Activated T-cell treated with anti-CD3 and anti-CD28 coated beads for 4 hours (primary cell): ENCODE measurements at regions not wholly inside any gene's neighbourhood (a gene's known extent, or its start where the extent isn't known, plus 50 kb on each side); places are given as distances from the start of the nearest gene placed in this dataset.

ENCODE experiments used
- DNase-seq: peaks from one replicate; pipeline ENCODE4 v3.0.0-alpha.2; 2020

- DNase-seq: no peak
These were observed 517.1 kb downstream of the LMO7 start for GRCh38 chr13:76153239-76153638.

GRCh38 chr13:76148926-76149325 is 512.8 kb downstream of the LMO7 start:
- DNase-seq: no peak

- no peak for DNase-seq
These were observed 512.2 kb downstream of the LMO7 start for GRCh38 chr13:76148374-76148773.

GRCh38 chr13:76132532-76132931 is 496.4 kb downstream of the LMO7 start:
- DNase-seq: no peak

GRCh38 chr13:76131551-76131950 is 495.4 kb downstream of the LMO7 start:
- DNase-seq: no peak

DNA sequence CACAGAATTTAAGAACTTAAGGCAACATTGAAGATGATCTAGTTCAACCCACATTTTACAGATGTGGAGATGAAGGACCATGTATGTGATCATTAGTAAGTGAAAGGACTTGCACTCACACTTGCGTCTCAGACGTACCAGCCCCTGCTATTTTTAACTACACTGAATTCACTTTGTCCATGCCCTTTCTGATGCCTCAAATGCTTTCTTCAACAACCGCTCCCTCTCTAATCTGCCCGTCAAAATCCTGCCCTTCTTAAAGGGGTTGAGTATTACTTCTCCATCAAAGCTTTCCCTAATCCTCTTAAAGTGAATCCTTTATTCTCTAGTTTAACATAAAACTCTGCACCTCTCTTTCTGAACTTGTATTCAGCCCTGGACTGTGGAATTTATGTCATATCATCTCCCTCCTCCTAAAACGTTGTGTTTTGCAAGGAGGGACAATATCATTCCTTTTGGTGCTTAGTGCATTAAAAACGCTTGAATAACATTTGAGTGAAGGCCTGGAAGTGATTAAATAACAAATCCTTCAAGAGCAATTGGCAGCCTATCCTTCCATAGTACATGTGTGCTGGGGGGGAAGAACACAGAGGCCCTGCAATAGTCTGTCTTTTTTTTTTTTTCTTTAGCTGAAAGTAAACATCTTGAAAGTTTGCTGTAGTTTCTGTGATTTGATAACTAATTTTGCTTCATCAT is 493.3 kb downstream of the LMO7 start:
- no peak for DNase-seq

DNA sequence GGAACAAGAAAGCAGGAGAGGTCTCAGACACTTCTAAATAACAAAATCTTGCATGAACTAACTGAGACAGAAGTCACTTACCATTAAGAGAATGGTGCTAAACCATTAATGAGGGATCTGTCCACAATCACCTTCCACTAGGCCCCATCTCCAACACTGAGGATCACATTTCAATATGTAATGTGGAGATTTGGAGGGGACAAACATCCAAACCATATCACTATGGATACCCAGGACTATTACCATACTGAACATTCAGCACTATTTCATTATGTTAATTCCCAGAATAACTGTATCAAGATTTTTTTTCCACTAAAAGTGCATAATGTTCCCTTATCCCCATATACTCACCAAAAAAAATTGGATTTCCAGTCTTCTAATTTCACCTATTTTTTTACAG is 491.8 kb downstream of the LMO7 start:
- DNase-seq: no peak

DNA sequence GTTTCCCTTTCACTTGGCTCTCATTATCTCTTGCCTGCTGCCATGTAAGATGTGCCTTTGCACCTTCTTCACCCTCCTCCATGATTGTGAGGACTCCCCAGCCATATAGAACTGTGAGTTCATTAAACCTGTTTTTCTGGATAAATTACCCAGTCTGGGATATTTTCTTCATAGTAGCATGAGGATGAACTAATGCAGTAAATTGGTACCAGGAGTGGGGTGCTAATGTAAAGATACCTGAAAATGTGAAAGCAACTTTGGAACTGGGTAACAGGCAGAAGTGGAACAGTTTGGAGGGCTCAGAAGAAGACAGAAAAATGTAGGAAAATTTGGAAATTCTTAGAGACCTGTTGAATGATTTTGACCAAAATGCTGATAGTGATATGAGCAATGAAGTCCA is 487.4 kb downstream of the LMO7 start:
- DNase-seq: no peak

DNA sequence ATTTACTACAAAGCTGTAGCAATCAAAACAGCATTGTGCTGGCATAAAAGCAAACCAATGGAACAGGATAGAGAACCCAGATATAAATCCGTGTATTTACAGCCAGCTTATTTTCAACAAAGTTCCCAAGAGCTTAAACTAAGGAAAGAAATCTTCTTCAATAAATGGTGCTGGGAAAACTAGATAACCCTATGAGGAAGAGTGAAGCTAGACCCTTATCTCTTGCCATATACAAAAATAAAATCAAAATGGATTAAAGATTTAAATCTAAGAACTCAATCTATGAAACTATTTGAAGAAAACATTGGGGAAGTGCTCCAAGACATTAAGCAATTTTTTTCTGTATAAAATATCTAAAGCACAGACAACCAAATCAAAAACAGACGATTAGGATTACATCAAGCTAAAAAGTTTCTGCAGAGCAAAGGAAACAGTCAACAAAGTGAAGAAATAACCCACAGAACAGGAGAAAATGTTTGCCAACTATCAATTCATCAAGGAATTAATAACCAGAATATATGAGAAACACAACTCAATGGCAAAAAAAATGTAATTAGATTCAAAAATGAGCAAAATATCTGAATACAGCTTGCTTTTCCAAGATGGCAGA is 480.7 kb downstream of the LMO7 start:
- no peak for DNase-seq

- no peak for DNase-seq
These were observed 470.6 kb downstream of the LMO7 start for GRCh38 chr13:76106763-76107162.

DNA sequence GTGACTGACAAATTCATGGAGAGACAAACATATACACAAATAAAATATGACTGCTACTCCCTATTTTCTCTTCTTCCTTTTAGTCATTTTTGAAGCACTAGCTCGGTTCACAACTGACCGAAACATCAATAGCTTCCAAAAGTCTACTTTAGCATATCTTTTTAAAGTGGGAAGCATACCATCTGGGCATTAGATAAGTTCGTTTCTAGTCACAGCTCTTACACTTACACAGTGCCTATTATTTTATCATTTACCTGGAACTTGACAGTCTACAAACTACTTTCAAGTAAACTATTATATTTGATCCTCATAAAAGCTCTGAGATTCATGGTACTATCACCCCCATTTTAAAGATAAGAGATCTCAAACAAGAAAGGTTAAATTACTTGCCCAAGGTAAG is 458.5 kb downstream of the LMO7 start:
- DNase-seq: no peak

GRCh38 chr13:76091076-76091475 is 454.9 kb downstream of the LMO7 start:
- DNase-seq: no peak

- no peak for DNase-seq
These were observed 450.6 kb downstream of the LMO7 start for GRCh38 chr13:76086729-76087128.

DNA sequence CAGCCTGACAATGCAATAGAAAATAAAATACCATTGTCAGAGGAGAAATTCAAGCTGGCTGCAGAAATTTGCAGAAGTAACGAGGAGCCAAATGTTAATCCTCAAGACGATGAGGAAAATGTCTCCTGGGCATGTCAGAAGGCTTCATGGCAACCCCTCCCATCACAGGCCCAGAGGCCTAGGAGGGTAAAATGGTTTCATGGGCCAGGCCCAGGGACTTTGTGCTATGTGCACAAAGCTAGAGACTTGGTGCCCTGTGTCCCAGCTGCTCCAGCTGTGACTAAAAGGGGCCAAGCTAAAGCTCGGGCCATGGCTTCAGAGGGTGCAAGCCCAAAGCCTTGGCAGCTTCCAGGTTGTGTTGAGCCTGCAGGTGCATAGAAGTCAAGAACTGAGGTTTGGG is 431.7 kb downstream of the LMO7 start:
- no peak for DNase-seq

- no peak for DNase-seq
These were observed 417.1 kb downstream of the LMO7 start for GRCh38 chr13:76053181-76053580.

DNA sequence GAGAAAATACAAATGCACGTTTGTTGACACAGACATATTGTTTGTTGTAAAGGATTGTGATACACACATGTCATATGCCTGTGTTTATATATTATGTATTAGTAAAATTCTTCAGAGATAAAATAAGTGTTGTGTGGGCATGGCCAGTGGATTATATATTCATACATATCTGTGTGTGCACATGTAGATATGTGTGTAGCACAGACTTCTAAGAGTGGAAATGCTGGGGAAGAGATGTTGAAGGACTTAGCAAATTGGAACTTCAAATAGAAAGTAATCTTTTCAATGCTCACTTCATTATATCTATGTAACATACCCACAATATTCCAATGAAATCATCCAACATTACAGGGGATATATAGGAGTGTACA is 413.2 kb downstream of the LMO7 start:
- no peak for DNase-seq

- no peak for DNase-seq
These were observed 412.7 kb downstream of the LMO7 start for GRCh38 chr13:76048675-76049375.

- DNase-seq: no peak
These were observed 412.0 kb downstream of the LMO7 start for GRCh38 chr13:76048131-76048530.

DNA sequence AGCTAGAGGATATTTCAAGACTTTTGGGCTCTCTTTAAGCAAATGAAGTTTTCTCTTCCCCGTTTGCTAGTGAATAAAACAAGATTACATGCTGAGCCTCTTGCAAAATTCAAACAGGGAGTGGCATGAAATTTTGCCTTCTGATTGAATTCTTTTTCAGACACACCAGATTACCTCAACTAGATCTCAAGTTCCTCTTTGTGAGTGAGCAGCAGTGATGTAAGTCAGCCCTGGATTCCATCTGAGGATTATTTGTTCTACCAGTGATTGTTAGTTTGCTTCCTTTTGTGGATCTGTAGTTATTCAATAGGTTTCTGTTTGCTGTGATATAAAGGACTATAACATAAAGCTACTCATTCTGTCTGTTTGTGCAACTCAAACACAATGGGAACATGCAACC is 407.7 kb downstream of the LMO7 start:
- DNase-seq: no peak

DNA sequence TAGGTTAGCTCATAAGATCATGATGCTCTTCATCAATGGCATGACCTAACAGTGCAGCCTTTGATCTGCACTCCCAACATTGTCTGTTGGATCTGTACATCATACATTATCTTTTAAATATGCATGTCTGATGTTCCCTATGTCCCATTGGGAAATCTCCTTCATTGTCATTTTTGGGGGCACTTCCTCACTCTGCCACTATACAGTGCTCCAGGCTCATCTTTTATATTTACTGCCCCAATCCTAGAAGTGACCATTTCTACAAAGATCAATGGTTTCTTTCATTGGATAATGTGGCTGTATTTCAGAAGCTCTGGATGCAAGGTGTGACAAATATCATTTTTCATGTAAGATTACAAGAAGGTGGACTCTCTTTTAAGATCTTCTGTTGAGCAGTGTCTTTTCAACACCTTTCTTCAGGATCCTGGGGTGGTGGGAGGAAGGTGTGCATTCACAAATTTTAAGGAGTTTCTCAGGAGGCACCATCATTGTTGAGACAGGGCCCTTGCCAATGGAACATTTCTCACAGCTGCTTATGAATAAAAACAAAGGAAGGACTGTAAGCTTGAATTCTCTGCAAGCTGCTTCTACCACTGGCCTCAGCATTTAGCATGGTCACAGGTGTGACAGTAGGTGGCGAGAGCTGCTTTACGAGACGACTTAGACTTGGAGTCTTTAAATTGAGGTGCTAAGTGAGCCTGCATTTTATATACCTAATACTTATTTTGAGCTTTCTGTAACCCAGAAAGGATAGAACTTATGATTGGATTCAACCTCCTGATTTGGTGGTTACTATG is 403.0 kb downstream of the LMO7 start:
- no peak for DNase-seq

- no peak for DNase-seq
These were observed 400.0 kb downstream of the LMO7 start for GRCh38 chr13:76036176-76036575.

GRCh38 chr13:76035711-76036110 is 399.6 kb downstream of the LMO7 start:
- DNase-seq: no peak

DNA sequence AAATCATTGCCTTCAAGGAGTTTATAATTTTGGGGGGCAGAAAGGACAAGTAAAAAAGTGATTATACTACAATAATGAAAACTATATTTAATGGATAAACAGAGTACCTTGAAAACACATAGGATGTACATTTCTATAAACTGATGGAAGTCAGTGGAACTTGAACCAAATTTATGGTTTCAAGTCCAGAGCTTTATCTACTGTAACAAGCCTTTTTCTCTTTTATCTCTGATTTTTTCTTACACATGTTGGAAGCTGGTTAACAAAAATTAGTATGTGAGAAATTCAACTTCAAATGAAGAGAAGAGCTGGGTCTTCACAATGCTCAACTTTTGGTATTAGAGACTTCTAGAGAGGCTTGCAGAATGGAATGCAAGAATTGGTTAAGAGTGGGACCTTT is 393.6 kb downstream of the LMO7 start:
- DNase-seq: no peak

GRCh38 chr13:76029088-76029487 is 393.0 kb downstream of the LMO7 start:
- no peak for DNase-seq
